Peyer's patch (tissue), 4 donors: ENCODE measurements at regions not wholly inside any gene's neighbourhood (a gene's known extent, or its start where the extent isn't known, plus 50 kb on each side); places are given as distances from the start of the nearest gene placed in this dataset.

ENCODE experiments used
- DNase-seq, 3 donors: peaks; one replicate each; pipeline ENCODE4 v3.0.0-alpha.2; 2017 to 2019
- H3K27ac ChIP-seq, 4 donors: fragments of 200-600 bp; sonication (generic); one replicate each; pipeline ENCODE4 v1.5.1; 2016 to 2019
- H3K27me3 ChIP-seq, 2 donors: fragments of 200-600 bp; sonication (generic); one replicate each; pipeline ENCODE4 v1.5.1; 2019
- H3K36me3 ChIP-seq, 3 donors: fragments of 200-600 bp; sonication (generic); one replicate each; pipeline ENCODE4 v1.5.1; 2016 to 2019
- H3K4me1 ChIP-seq, 4 donors: fragments of 200-600 bp; sonication (generic); one replicate each; pipeline ENCODE4 v1.5.1; 2016 to 2019
- H3K4me3 ChIP-seq, 4 donors: fragments of 200-600 bp; sonication (generic); 1 replicate in 3 of 4; 2 replicates in 1 of 4; pipeline ENCODE4 v1.5.1; 2016 to 2019; ENCODE audit warnings: mild to moderate bottlenecking in 1 of 4
- H3K9me3 ChIP-seq, 4 donors: fragments of 200-600 bp; sonication (generic); one replicate each; pipeline ENCODE4 v1.5.1; 2016 to 2019; ENCODE audit warnings: mild to moderate bottlenecking in 1 of 4
- POLR2A ChIP-seq, 2 donors: fragments of 450-650 bp; IDR thresholded peaks; one replicate each; pipeline ENCODE4 v1.5.1; 2017; ENCODE audit warnings: antibody characterized with exemption in 2 of 2, mild to moderate bottlenecking in 2 of 2, moderate library complexity in 2 of 2
- TF ChIP-seq, protein P1 (sequence below), 6 experiments: fragments of 450-650 bp in 4 of 6; fragments of 200-600 bp in 2 of 6; sonication (generic) in 1 of 6; IDR thresholded peaks; one replicate each; pipeline ENCODE4 v1.5.1; 2017 to 2019; ENCODE audit warnings: antibody characterized with exemption in 6 of 6, mild to moderate bottlenecking in 3 of 6, moderate library complexity in 1 of 6

DNA sequence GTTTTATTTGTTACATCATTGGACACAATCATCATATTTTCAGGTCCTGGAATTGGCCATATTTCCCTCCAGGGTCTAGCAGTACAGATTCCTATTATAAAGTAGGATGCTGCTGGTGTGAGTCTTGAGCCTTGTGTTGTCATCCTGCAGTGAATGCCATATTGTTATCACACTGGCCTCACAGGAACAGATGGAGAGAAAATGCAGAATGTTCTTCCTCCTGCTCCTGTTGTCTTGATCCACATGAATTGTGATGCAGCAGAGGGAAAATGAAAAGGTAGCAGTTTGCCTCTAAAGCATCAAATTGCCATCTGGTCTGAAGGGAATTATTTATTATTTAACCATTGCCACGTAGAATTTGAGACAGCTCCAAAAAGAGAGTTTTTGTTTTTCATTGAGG, 248.6 kb downstream of the GPAM start:
- Histone ChIP-seq H3K27ac (no peak overlapping the region), H3K36me3 (no peaks in the 10 kb centered on the region), H3K9me3 (no peaks in the 10 kb centered on the region), H3K27me3 (no peaks in the 10 kb centered on the region), H3K4me1 (no peaks in the 10 kb centered on the region), H3K4me3 (no peak overlapping the region)
- no peak for TF ChIP-seq POLR2A (IDR thresholded peaks at IDR 0.05)
- TF ChIP-seq, protein P1, sequence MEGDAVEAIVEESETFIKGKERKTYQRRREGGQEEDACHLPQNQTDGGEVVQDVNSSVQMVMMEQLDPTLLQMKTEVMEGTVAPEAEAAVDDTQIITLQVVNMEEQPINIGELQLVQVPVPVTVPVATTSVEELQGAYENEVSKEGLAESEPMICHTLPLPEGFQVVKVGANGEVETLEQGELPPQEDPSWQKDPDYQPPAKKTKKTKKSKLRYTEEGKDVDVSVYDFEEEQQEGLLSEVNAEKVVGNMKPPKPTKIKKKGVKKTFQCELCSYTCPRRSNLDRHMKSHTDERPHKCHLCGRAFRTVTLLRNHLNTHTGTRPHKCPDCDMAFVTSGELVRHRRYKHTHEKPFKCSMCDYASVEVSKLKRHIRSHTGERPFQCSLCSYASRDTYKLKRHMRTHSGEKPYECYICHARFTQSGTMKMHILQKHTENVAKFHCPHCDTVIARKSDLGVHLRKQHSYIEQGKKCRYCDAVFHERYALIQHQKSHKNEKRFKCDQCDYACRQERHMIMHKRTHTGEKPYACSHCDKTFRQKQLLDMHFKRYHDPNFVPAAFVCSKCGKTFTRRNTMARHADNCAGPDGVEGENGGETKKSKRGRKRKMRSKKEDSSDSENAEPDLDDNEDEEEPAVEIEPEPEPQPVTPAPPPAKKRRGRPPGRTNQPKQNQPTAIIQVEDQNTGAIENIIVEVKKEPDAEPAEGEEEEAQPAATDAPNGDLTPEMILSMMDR (IDR thresholded peaks at IDR 0.05), result no peak
- DNase-seq, result no peak

DNA sequence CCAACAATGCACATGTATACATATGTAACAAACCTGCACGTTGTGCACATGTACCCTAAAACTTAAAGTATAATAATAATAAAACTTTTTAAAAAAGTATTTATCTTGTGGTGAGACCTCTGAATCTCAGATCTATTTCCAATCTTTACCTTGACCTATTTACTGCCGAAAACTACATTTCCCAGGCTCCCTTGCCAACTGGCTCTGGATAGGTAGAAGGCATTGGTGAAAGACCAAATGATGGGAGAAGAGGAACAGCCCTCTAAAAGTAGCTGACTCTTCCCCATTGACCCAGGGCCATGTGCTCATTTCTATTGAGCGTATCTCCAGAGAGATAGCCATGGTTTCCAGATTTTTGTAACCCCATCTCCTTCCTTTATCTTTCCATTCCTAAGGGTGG, 247.4 kb downstream of the GPAM start:
- TF ChIP-seq, protein P1 (IDR thresholded peaks at IDR 0.05), result no peak
- TF ChIP-seq POLR2A (IDR thresholded peaks at IDR 0.05), result no peak
- Histone ChIP-seq H3K4me1 (no peaks in the 10 kb centered on the region), H3K4me3 (no peak overlapping the region), H3K27ac (no peak overlapping the region), H3K27me3 (no peaks in the 10 kb centered on the region), H3K9me3 (no peaks in the 10 kb centered on the region), H3K36me3 (no peaks in the 10 kb centered on the region)
- no peak for DNase-seq

DNA sequence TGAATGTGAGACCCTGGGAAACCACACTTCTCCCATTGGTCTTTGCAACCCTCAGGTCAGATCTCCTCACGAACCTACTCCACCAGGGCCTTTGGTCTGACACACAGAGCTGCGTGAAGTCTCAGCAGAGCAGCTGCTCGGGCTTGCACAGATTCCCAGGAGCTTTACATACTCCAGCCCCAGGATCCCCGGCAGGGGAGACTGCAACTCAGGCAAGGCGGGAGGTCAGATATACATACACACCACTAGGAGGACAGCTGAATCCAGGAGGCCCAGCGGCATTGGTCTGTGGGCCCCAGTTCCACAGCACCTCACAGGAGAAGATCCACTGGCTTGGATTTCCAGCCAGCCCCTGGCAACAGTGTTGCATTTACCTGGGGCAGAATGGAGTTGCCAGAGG, 239.2 kb downstream of the GPAM start:
- Histone ChIP-seq H3K27me3 (no peaks in the 10 kb centered on the region), H3K4me1 (no peaks in the 10 kb centered on the region), H3K36me3 (no peaks in the 10 kb centered on the region), H3K9me3 (no peaks in the 10 kb centered on the region), H3K4me3 (no peak overlapping the region), H3K27ac (no peak overlapping the region)
- DNase-seq, result no peak
- no peak for TF ChIP-seq POLR2A (IDR thresholded peaks at IDR 0.05)
- TF ChIP-seq, protein P1 (IDR thresholded peaks at IDR 0.05), result no peak

DNA sequence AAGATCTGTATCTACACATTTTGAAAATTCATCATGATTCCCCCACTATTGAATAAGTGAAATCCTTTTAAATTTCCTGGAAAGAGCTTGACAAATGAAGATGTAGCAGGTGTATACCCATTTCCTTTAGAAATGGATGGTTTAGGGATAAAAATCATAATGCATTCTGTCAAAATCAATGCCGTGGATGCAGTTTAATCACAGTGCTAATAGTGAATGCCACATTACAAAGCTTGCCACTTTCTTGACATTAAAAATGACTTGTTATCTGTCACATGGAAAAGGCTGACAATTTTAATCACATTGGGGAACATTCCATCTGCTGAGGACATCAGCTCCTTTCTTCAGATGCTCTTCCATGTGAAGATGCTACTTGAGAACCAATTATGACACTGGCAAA, 229.6 kb downstream of the GPAM start:
- H3K4me3 ChIP-seq, result no peak overlapping the region
- H3K4me1 ChIP-seq, result no peaks in the 10 kb centered on the region
- no peak for DNase-seq
- no peaks in the 10 kb centered on the region for H3K9me3 ChIP-seq
- no peaks in the 10 kb centered on the region for H3K36me3 ChIP-seq
- no peaks in the 10 kb centered on the region for H3K27me3 ChIP-seq
- H3K27ac ChIP-seq, result no peak overlapping the region
- TF ChIP-seq, protein P1 (IDR thresholded peaks at IDR 0.05), result no peak
- TF ChIP-seq POLR2A (IDR thresholded peaks at IDR 0.05), result no peak

DNA sequence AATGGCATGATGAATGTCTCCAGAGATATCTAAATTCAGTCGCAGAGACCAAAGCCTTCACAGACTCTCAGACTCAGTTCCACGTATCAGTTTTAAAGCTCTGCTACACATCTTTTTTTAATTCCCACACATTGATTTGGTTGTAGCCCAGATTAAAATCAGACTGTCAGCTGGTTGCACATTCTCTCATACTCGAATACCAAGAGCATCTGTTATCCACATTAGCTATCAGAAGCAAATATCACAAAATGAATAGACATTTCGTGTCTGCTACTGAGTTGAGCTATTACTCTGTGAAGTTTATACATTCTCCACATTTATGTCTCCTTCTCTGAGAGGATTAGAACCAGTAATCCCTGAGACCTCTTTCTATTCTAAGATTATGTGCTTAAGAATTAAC, 229.2 kb downstream of the GPAM start:
- H3K4me3 ChIP-seq, result no peak overlapping the region
- no peaks in the 10 kb centered on the region for H3K27me3 ChIP-seq
- no peaks in the 10 kb centered on the region for H3K9me3 ChIP-seq
- no peaks in the 10 kb centered on the region for H3K4me1 ChIP-seq
- no peak overlapping the region for H3K27ac ChIP-seq
- no peaks in the 10 kb centered on the region for H3K36me3 ChIP-seq
- DNase-seq, result no peak
- TF ChIP-seq, protein P1 (IDR thresholded peaks at IDR 0.05), result no peak
- no peak for TF ChIP-seq POLR2A (IDR thresholded peaks at IDR 0.05)

DNA sequence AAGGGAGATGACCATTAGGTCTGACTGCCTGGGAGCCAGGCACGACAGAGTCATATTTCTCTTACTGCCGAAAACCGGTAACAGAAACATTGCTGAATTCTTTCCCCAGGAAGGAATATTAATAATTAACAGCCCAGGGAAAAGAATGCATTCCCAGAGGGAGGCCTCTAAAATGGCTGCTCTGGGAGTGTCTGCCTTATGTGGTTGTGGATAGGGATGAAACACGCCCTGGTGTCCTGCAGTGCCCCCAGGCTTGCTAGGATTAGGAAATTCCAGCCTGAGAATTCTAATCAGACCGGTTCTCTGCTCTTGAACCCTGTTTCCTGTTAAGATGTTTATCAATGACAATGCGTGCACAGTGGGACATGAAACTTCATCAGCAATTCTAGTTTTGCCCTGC, 226.7 kb downstream of the GPAM start:
- H3K4me3 ChIP-seq, result no peak overlapping the region
- no peaks in the 10 kb centered on the region for H3K4me1 ChIP-seq
- no peak for DNase-seq
- no peak for TF ChIP-seq POLR2A (IDR thresholded peaks at IDR 0.05)
- TF ChIP-seq, protein P1 (IDR thresholded peaks at IDR 0.05), result no peak
- H3K27ac ChIP-seq, result no peak overlapping the region
- H3K9me3 ChIP-seq, result no peaks in the 10 kb centered on the region
- no peaks in the 10 kb centered on the region for H3K27me3 ChIP-seq
- no peaks in the 10 kb centered on the region for H3K36me3 ChIP-seq
